Activated naive CD4-positive, alpha-beta T cell treated with anti-CD3 and anti-CD28 coated beads for 36 hours (primary cell): ENCODE measurements at regions not wholly inside any gene's neighbourhood (a gene's known extent, or its start where the extent isn't known, plus 50 kb on each side); places are given as distances from the start of the nearest gene placed in this dataset.
"Not testable (repeated sequence)": the region's sequence is repeated elsewhere in the genome, so short reads cannot be mapped to it uniquely, and the experiment has no call there.

Experiments
- CTCF ChIA-PET: fragments of 350-600 bp; sonication (Branson Sonifier 250); formaldehyde crosslinking; loops from one replicate; lab custom pipeline; 2021; ENCODE audit warnings: antibody characterized with exemption; lab: Charles Lee
- DNase-seq: peaks from one replicate; pipeline ENCODE4 v3.0.0-alpha.2; 2020
- H3K27ac Mint-ChIP-seq: one replicate; pipeline ENCODE4 v1.8.0; 2021; ENCODE audit warnings: mild to moderate bottlenecking, mixed read lengths
- H3K27me3 Mint-ChIP-seq: one replicate; pipeline ENCODE4 v1.8.0; 2021; ENCODE audit warnings: low read depth, mixed read lengths
- H3K36me3 Mint-ChIP-seq: one replicate; pipeline ENCODE4 v1.8.0; 2021; ENCODE audit warnings: low read depth, mixed read lengths
- H3K4me1 Mint-ChIP-seq: one replicate; pipeline ENCODE4 v1.8.0; 2021; ENCODE audit warnings: low read depth, mixed read lengths
- H3K4me3 Mint-ChIP-seq: one replicate; pipeline ENCODE4 v1.8.0; 2021; ENCODE audit warnings: mild to moderate bottlenecking, moderate library complexity, mixed read lengths
- H3K9me3 Mint-ChIP-seq: one replicate; pipeline ENCODE4 v1.8.0; 2021; ENCODE audit warnings: mixed read lengths
- intact Hi-C: fragments of 100-400 bp; cut with micrococcal nuclease; formaldehyde crosslinking; loops from one replicate; pipeline ENCODE4 v1.15.1; 2023

GRCh38 chr12:4189721-4190120 lies 83.8 kb upstream of the CCND2 start:
- intact Hi-C loops = no loop called here
- CTCF ChIA-PET = no interaction called here
- DNase-seq = no peak

GRCh38 chr12:4187916-4188315 lies 85.6 kb upstream of the CCND2 start:
- CTCF ChIA-PET = interaction anchor here (0.9 to 2.0 kb wide), 2 partner anchors 9 to 80 kb away, joined by 4 to 7 read pairs; no protein-coding TSS in a partner anchor
- DNase-seq = no peak
- H3K4me1 Mint-ChIP-seq = no peaks in the 10 kb centered on the region
- no peaks in the 10 kb centered on the region for H3K27me3 Mint-ChIP-seq
- H3K9me3 Mint-ChIP-seq = peaks cover 3% of the 10 kb centered on the region
- H3K36me3 Mint-ChIP-seq = no peaks in the 10 kb centered on the region
- H3K4me3 Mint-ChIP-seq = no peak overlapping the region
- intact Hi-C loops = no loop called here
- H3K27ac Mint-ChIP-seq = no peak overlapping the region

More at GRCh38 chr12:4189721-4190120, 83.8 kb upstream of the CCND2 start:
- Mint-ChIP-seq H3K4me3 (no peak overlapping the region), H3K27ac (no peak overlapping the region), H3K36me3 (no peaks in the 10 kb centered on the region), H3K9me3 (no peaks in the 10 kb centered on the region), H3K4me1 (no peaks in the 10 kb centered on the region), H3K27me3 (no peaks in the 10 kb centered on the region)

- H3K9me3 Mint-ChIP-seq, H3K4me1 Mint-ChIP-seq, H3K4me3 Mint-ChIP-seq, H3K27me3 Mint-ChIP-seq, intact Hi-C loops, DNase-seq, H3K27ac Mint-ChIP-seq, H3K36me3 Mint-ChIP-seq: not testable (repeated sequence)
- CTCF ChIA-PET = interaction anchor here (0.9 to 2.0 kb wide), 3 partner anchors 9 to 80 kb away, joined by 3 to 7 read pairs (median 4); no protein-coding TSS in a partner anchor
These were observed 86.2 kb upstream of the CCND2 start for GRCh38 chr12:4187315-4187714.

- intact Hi-C loops = loop anchor here (1.0 to 2.0 kb wide), 8 partner anchors 8 to 95 kb away; partner anchors contain the start of gene CCND2
- Mint-ChIP-seq H3K27ac (peak overlapping the region; percentile 87), H3K9me3 (peaks cover 15% of the 10 kb centered on the region), H3K4me1 (peaks cover 21% of the 10 kb centered on the region), H3K36me3 (peaks cover 2% of the 10 kb centered on the region), H3K4me3 (peak overlapping the region; percentile 14), H3K27me3 (no peaks in the 10 kb centered on the region)
- CTCF ChIA-PET = interaction anchor here (0.6 to 1.5 kb wide), 10 partner anchors 9 to 79 kb away, joined by 3 to 8 read pairs (median 4); no protein-coding TSS in a partner anchor
- peak; percentile 64 for DNase-seq
These were observed 95.0 kb upstream of the CCND2 start for GRCh38 chr12:4178424-4179170.

- H3K4me3 Mint-ChIP-seq = no peak overlapping the region
These were observed 96.3 kb upstream of the CCND2 start for GRCh38 chr12:4177262-4177661.

GRCh38 chr12:4176168-4176567 lies 97.4 kb upstream of the CCND2 start:
- intact Hi-C loops = no loop called here
- Mint-ChIP-seq H3K27me3 (no peaks in the 10 kb centered on the region), H3K4me3 (no peak overlapping the region), H3K27ac (no peak overlapping the region), H3K9me3 (peaks cover 3% of the 10 kb centered on the region), H3K4me1 (peaks cover 22% of the 10 kb centered on the region), H3K36me3 (peaks cover 2% of the 10 kb centered on the region)
- DNase-seq = no peak
- CTCF ChIA-PET = interaction anchor here (0.6 to 1.3 kb wide), 3 partner anchors 33 to 69 kb away, joined by 3 to 5 read pairs (median 5); no protein-coding TSS in a partner anchor

More at GRCh38 chr12:4177262-4177661, 96.3 kb upstream of the CCND2 start:
- no peak for DNase-seq
- Mint-ChIP-seq H3K4me1 (peaks cover 21% of the 10 kb centered on the region), H3K36me3 (peaks cover 2% of the 10 kb centered on the region), H3K27me3 (no peaks in the 10 kb centered on the region), H3K9me3 (peaks cover 8% of the 10 kb centered on the region), H3K27ac (peak overlapping the region; percentile 72)
- CTCF ChIA-PET = interaction anchor here (1.2 to 1.3 kb wide), 2 partner anchors 31 to 70 kb away, joined by 4 to 5 read pairs; no protein-coding TSS in a partner anchor
- intact Hi-C loops = no loop called here

- Mint-ChIP-seq H3K27me3 (no peaks in the 10 kb centered on the region), H3K9me3 (peaks cover 3% of the 10 kb centered on the region), H3K4me1 (peaks cover 40% of the 10 kb centered on the region), H3K36me3 (peaks cover 2% of the 10 kb centered on the region), H3K4me3 (no peak overlapping the region), H3K27ac (no peak overlapping the region)
- CTCF ChIA-PET = interaction anchor here (1.2 kb wide), 1 partner anchor 10 kb away, joined by 5 read pairs; no protein-coding TSS in a partner anchor
- DNase-seq = no peak
- intact Hi-C loops = no loop called here
These were observed 99.1 kb upstream of the CCND2 start for GRCh38 chr12:4174417-4174816.

GRCh38 chr12:4172999-4173398 lies 100.6 kb upstream of the CCND2 start:
- Mint-ChIP-seq H3K27me3 (no peaks in the 10 kb centered on the region), H3K36me3 (no peaks in the 10 kb centered on the region), H3K9me3 (no peaks in the 10 kb centered on the region), H3K4me1 (peaks cover 36% of the 10 kb centered on the region), H3K27ac (no peak overlapping the region), H3K4me3 (no peak overlapping the region)
- no peak for DNase-seq
- intact Hi-C loops = no loop called here
- CTCF ChIA-PET = no interaction called here

- Mint-ChIP-seq H3K4me1 (peaks cover 27% of the 10 kb centered on the region), H3K9me3 (no peaks in the 10 kb centered on the region), H3K27ac (no peak overlapping the region), H3K36me3 (no peaks in the 10 kb centered on the region), H3K4me3 (no peak overlapping the region), H3K27me3 (no peaks in the 10 kb centered on the region)
- no peak for DNase-seq
- CTCF ChIA-PET = no interaction called here
- intact Hi-C loops = loop anchor here (2.0 kb wide), 1 partner anchor 53 kb away; no protein-coding TSS in a partner anchor
These were observed 101.8 kb upstream of the CCND2 start for GRCh38 chr12:4171742-4172141.

- CTCF ChIA-PET = interaction anchor here (1.0 to 1.3 kb wide), 5 partner anchors 8 to 98 kb away, joined by 3 read pairs; no protein-coding TSS in a partner anchor
- H3K4me1 Mint-ChIP-seq = peaks cover 39% of the 10 kb centered on the region
- no peaks in the 10 kb centered on the region for H3K36me3 Mint-ChIP-seq
- H3K4me3 Mint-ChIP-seq = no peak overlapping the region
- DNase-seq = peak; percentile 79
- peak overlapping the region; percentile 82 for H3K27ac Mint-ChIP-seq
- no peaks in the 10 kb centered on the region for H3K27me3 Mint-ChIP-seq
- intact Hi-C loops = loop anchor here (1.0 to 2.0 kb wide), 4 partner anchors 8 to 51 kb away; no protein-coding TSS in a partner anchor
- H3K9me3 Mint-ChIP-seq = no peaks in the 10 kb centered on the region
These were observed 103.6 kb upstream of the CCND2 start for GRCh38 chr12:4169959-4170358.

GRCh38 chr12:4169531-4169930 lies 104.0 kb upstream of the CCND2 start:
- intact Hi-C loops = no loop called here
- Mint-ChIP-seq H3K4me1 (peaks cover 42% of the 10 kb centered on the region), H3K4me3 (no peak overlapping the region), H3K27ac (peak overlapping the region; percentile 82), H3K27me3 (no peaks in the 10 kb centered on the region), H3K9me3 (no peaks in the 10 kb centered on the region), H3K36me3 (no peaks in the 10 kb centered on the region)
- CTCF ChIA-PET = interaction anchor here (1.0 to 1.3 kb wide), 5 partner anchors 9 to 98 kb away, joined by 3 read pairs; no protein-coding TSS in a partner anchor
- DNase-seq = no peak

GRCh38 chr12:4168036-4168435 lies 105.5 kb upstream of the CCND2 start:
- no peaks in the 10 kb centered on the region for H3K9me3 Mint-ChIP-seq
- no peak overlapping the region for H3K27ac Mint-ChIP-seq
- H3K4me1 Mint-ChIP-seq = peaks cover 45% of the 10 kb centered on the region
- CTCF ChIA-PET = no interaction called here
- intact Hi-C loops = no loop called here
- H3K36me3 Mint-ChIP-seq = no peaks in the 10 kb centered on the region
- H3K27me3 Mint-ChIP-seq = no peaks in the 10 kb centered on the region
- no peak for DNase-seq
- H3K4me3 Mint-ChIP-seq = no peak overlapping the region
